NT2/D1 (cell line): ENCODE measurements at regions not wholly inside any gene's neighbourhood (a gene's known extent, or its start where the extent isn't known, plus 50 kb on each side); places are given as distances from the start of the nearest gene placed in this dataset.

Experiments used
- DNase-seq: peaks from one replicate; pipeline ENCODE4 v3.0.0-alpha.2; 2011; ENCODE audit warnings: low read depth, low spot score
- H3K27me3 ChIP-seq: 2 replicates; pipeline ENCODE4 v1.6.0; 2011; ENCODE audit warnings: mild to moderate bottlenecking; ENCODE audit not compliant: insufficient read length, insufficient read depth
- H3K36me3 ChIP-seq: 2 replicates; pipeline ENCODE4 v1.6.1; 2011; ENCODE audit warnings: mild to moderate bottlenecking, low read length, mixed read lengths; ENCODE audit not compliant: insufficient read depth, insufficient read length
- H3K4me1 ChIP-seq: 2 replicates; pipeline ENCODE4 v1.5.1; 2011; ENCODE audit not compliant: insufficient read depth, insufficient read length
- H3K4me3 ChIP-seq: 2 replicates; pipeline ENCODE4 v1.5.1; 2011; ENCODE audit warnings: low read depth; ENCODE audit not compliant: insufficient read length
- H3K9ac ChIP-seq: 2 replicates; pipeline ENCODE4 v1.6.0; 2011; ENCODE audit warnings: low read depth; ENCODE audit not compliant: insufficient read length
- H3K9me3 ChIP-seq: 2 replicates; pipeline ENCODE4 v1.5.1; 2011; ENCODE audit warnings: mild to moderate bottlenecking, low read length; ENCODE audit not compliant: insufficient read depth
- SUZ12 ChIP-seq: IDR thresholded peaks from 2 replicates; pipeline ENCODE4 v1.6.1; 2011; ENCODE audit not compliant: insufficient read length, insufficient read depth; ENCODE audit errors: extremely low read depth
- YY1 ChIP-seq: IDR thresholded peaks from 2 replicates; pipeline ENCODE4 v1.6.1; 2011; ENCODE audit not compliant: insufficient read length, insufficient read depth
- ZNF274 ChIP-seq: IDR thresholded peaks from 2 replicates; pipeline ENCODE4 v1.6.1; 2011; ENCODE audit warnings: mild to moderate bottlenecking, low read depth, low read length

DNA sequence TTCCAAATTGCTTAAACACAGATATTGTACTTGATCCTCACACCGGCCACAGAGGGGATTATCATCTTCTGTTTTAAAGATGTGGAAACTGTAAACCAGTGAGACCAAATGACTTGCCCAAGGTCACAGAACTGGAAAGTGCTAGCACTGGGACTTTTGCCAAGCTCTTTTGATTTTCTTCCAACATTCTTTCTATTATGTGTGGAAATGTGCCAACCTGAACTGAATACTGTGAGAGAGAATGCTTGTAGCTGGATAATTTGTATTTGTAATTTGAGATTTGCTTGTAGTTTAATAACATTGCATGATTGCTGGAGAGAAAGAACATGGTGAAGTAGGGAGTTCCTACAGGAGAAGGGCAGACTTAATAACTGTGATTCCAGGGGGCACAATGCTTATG, 977.9 kb upstream of the NUDT12 start:
- no peak for DNase-seq
- H3K4me1 ChIP-seq = no peaks in the 10 kb centered on the region

DNA sequence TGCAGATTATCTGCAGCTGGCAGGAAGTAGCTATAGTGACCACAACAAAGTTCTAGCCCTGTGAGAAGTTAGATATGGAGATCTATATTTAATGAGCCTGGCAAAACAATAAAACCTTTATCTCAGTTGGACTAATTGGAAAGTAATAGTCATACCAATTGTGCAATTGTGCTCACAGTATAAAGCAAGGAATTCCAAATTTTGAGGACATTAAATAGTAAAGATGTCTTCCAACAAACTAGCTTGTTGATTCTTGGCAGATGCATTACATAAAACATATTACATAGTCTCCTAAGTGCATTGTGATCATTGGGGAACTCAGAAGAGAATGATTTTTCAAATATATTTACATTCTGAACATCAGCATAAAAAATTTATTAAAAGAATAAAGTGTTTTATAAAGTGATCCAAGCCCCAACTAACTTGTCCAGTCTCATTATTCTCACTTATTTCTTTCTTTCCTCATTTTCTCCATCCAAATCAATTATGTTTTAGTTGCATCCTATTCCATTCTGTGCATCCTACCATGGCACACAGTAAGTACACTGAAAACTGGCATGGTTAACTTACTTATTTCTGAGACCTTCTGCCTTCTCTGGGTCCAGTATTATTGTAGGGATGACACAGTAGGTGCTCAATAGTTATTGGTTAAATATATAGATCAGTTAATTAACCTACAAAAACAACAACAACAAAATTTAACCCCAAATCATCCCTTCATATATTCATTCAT, 977.2 kb upstream of the NUDT12 start:
- H3K9ac ChIP-seq = no peak overlapping the region
- no peaks in the 10 kb centered on the region for H3K27me3 ChIP-seq

More for the DNA sequence above, 977.9 kb upstream of the NUDT12 start:
- Histone ChIP-seq H3K27me3 (no peaks in the 10 kb centered on the region), H3K36me3 (no peaks in the 10 kb centered on the region), H3K9me3 (no peaks in the 10 kb centered on the region), H3K4me3 (no peak overlapping the region), H3K9ac (no peak overlapping the region)
- no peak for TF ChIP-seq ZNF274

DNA sequence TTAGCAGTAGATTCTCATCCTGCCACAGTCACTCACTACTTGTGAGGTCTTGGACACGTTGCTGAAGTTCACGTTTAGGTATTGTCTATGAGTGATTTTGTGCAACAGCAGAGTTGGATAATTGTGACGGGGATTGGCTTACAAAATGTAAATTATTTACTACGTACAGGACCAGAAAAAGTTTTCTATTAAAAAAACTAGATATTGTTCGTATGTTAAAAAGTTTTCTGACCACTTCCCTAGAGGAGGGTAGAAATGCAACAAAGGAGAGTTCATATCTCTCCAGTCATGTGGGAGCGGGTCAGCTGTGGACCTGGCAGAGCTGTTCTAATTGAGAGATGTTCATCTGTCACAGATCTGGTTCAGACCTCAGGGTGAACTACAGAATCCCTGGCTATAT, 976.1 kb upstream of the NUDT12 start:
- Histone ChIP-seq H3K36me3 (no peaks in the 10 kb centered on the region), H3K9me3 (no peaks in the 10 kb centered on the region), H3K27me3 (no peaks in the 10 kb centered on the region), H3K4me3 (no peak overlapping the region), H3K4me1 (no peaks in the 10 kb centered on the region), H3K9ac (no peak overlapping the region)
- no peak for DNase-seq
- no peak for TF ChIP-seq ZNF274
- TF ChIP-seq SUZ12 = no peak
- no peak for TF ChIP-seq YY1

More for the DNA sequence above, 977.2 kb upstream of the NUDT12 start:
- no peak for DNase-seq
- Histone ChIP-seq H3K36me3 (no peaks in the 10 kb centered on the region), H3K4me1 (no peaks in the 10 kb centered on the region), H3K9me3 (no peaks in the 10 kb centered on the region), H3K4me3 (no peak overlapping the region)
- TF ChIP-seq SUZ12 = no peak
- TF ChIP-seq ZNF274 = no peak
- no peak for TF ChIP-seq YY1

DNA sequence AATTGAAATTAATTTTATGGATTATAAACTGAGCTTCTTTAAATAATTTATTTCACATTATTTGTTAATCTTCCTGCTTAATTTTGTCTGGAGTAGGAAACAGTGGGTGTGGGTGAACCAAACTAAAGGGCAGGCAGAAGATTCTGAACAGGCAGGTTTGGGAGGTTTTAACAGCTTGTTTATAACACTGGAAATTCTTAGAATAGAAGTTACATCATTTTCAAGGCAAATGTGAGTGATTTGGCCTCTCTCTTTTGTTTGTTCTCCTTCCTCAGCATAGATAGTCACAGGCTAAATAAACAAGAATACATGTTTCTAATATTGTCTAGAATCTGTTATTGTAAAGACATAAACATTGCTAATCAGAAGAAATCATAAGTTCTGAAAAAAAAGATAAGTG, 970.9 kb upstream of the NUDT12 start:
- Histone ChIP-seq H3K36me3 (no peaks in the 10 kb centered on the region), H3K4me1 (no peaks in the 10 kb centered on the region), H3K4me3 (no peak overlapping the region), H3K9ac (no peak overlapping the region), H3K9me3 (no peaks in the 10 kb centered on the region), H3K27me3 (no peaks in the 10 kb centered on the region)
- no peak for DNase-seq
- no peak for TF ChIP-seq YY1
- TF ChIP-seq SUZ12 = no peak
- TF ChIP-seq ZNF274 = no peak

DNA sequence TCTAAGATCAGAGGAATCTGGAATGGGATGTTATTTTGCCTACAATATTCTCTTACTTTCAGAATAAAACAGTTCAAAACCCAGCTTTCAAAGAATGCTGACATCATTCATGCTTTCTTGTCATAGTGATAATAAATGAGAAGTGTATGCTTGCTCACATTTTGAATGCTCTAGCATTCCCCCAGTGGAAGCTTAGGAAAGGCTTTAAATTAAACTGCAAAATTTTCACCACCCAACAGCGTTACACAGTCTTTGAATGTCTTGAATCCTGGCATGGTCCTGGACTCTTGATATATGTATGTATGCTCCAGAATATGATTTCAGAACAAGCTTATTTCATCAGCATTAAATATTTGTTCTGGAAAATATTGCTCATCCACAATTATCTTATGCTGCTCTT, 964.3 kb upstream of the NUDT12 start:
- Histone ChIP-seq H3K4me1 (no peaks in the 10 kb centered on the region), H3K9ac (no peak overlapping the region), H3K9me3 (no peaks in the 10 kb centered on the region), H3K36me3 (no peaks in the 10 kb centered on the region), H3K4me3 (no peak overlapping the region), H3K27me3 (no peaks in the 10 kb centered on the region)
- DNase-seq = no peak
- TF ChIP-seq ZNF274 = no peak
- TF ChIP-seq YY1 = no peak

DNA sequence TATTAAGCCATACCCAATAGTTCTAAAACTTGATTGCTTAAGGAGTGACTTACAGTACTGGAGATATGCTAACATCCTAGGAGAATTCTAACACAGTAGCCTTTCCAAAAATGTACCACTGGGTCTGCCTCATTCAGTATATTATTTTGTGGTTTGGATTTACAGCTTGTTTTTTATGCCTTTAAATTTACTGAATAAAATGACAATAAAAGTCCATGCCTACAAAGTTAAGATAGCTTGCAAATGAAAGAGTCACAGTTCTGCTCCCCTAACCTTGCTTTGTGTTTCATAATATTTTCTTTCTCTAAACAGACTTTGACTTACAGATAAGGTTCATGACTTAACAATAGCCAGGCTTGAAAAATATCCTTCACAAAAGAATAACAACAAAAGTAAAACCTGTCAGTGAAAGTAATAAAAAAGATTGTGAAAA, 951.1 kb upstream of the NUDT12 start:
- TF ChIP-seq SUZ12 = no peak
- no peak for TF ChIP-seq YY1
- TF ChIP-seq ZNF274 = no peak
- Histone ChIP-seq H3K9ac (no peak overlapping the region), H3K36me3 (no peaks in the 10 kb centered on the region), H3K4me3 (no peak overlapping the region), H3K4me1 (no peaks in the 10 kb centered on the region), H3K9me3 (peaks cover 8% of the 10 kb centered on the region; the same call in 1 of the 2 replicates), H3K27me3 (no peaks in the 10 kb centered on the region)
- DNase-seq = no peak

DNA sequence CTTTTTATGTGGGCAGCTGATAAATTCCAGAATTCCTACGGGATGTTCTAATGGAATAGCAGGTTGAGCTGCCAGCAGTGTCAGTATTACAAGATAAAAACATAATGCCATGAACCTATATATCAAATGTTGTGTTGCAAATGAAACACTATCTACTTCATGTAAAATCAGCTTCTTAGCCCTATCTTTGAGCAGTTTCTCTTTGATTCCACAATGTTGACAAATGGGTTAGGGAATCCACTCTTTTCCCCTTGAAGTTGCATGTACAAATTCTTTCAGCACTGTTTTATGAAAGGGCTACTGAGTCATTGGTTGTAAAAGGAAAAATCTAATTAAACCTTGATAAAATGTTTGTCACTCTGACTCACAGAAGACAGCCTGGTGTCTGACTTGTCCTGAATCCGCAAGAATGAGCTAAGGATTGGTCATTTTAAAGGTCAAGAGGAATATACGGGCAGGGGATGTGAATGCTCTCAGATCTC, 950.6 kb upstream of the NUDT12 start:
- DNase-seq = no peak
- Histone ChIP-seq H3K27me3 (no peaks in the 10 kb centered on the region), H3K4me1 (no peaks in the 10 kb centered on the region), H3K9ac (no peak overlapping the region), H3K9me3 (peaks cover 8% of the 10 kb centered on the region; the same call in 1 of the 2 replicates), H3K36me3 (no peaks in the 10 kb centered on the region), H3K4me3 (no peak overlapping the region)
- TF ChIP-seq ZNF274 (no peak), SUZ12 (no peak)
